HPDE6-E6E7 (cell line): ENCODE measurements at regions not wholly inside any gene's neighbourhood (a gene's known extent, or its start where the extent isn't known, plus 50 kb on each side); places are given as distances from the start of the nearest gene placed in this dataset.
"Not testable (repeated sequence)": the region's sequence is repeated elsewhere in the genome, so short reads cannot be mapped to it uniquely, and the experiment has no call there.

Experiments used
- DNase-seq: peaks from one replicate; pipeline ENCODE4 v3.0.0; 2011; ENCODE audit warnings: missing footprints; ENCODE audit errors: extremely low spot score

- DNase-seq, result not testable (repeated sequence)
These were observed 65.9 kb upstream of the MARCKS start for GRCh38 chr6:113791225-113791624.

GRCh38 chr6:113795371-113795770, 61.8 kb upstream of the MARCKS start:
- DNase-seq, result not testable (repeated sequence)

GRCh38 chr6:113796038-113796437, 61.1 kb upstream of the MARCKS start:
- no peak for DNase-seq

- no peak for DNase-seq
These were observed 54.4 kb upstream of the MARCKS start for GRCh38 chr6:113802779-113803178.

GRCh38 chr6:113805173-113805790, 51.9 kb upstream of the MARCKS start:
- DNase-seq, result no peak

GRCh38 chr6:113805811-113806495, 51.2 kb upstream of the MARCKS start:
- no peak for DNase-seq
